WTC11 (cell line): ENCODE measurements at regions not wholly inside any gene's neighbourhood (a gene's known extent, or its start where the extent isn't known, plus 50 kb on each side); places are given as distances from the start of the nearest gene placed in this dataset.

Experiments used
- ATAC-seq: fragments of 200-7000 bp; cut with Tn5 transposase; 2 replicates; pipeline ENCODE4 v1.10.0; 2021; ENCODE audit warnings: mild to moderate bottlenecking, moderate library complexity
- CTCF ChIA-PET: fragments of 300-600 bp; sonication (Branson Sonifier 250); formaldehyde crosslinking; loops from one replicate; lab custom pipeline; 2021; ENCODE audit warnings: antibody characterized with exemption; lab: Charles Lee
- POLR2A ChIA-PET: fragments of 350-600 bp; sonication (Branson Sonifier 250); formaldehyde crosslinking; loops from one replicate; lab custom pipeline; 2021; ENCODE audit warnings: antibody characterized with exemption; lab: Charles Lee
- DNase-seq: peaks from one replicate; pipeline ENCODE4 v3.0.0; 2021; ENCODE audit warnings: low spot score
- H3K27ac Mint-ChIP-seq: 2 replicates; pipeline ENCODE4 v1.8.0; 2021; ENCODE audit warnings: mixed read lengths
- H3K27me3 Mint-ChIP-seq: 2 replicates; pipeline ENCODE4 v1.8.0; 2021; ENCODE audit warnings: low read depth, mild to moderate bottlenecking, moderate library complexity, mixed read lengths
- H3K36me3 Mint-ChIP-seq: 2 replicates; pipeline ENCODE4 v1.8.0; 2021; ENCODE audit warnings: mixed read lengths
- H3K4me1 Mint-ChIP-seq: 2 replicates; pipeline ENCODE4 v1.8.0; 2022; ENCODE audit warnings: mixed read lengths
- H3K4me3 Mint-ChIP-seq: 2 replicates; pipeline ENCODE4 v1.8.0; 2021; ENCODE audit warnings: mild to moderate bottlenecking, moderate library complexity, mixed read lengths
- H3K9me3 Mint-ChIP-seq: 2 replicates; pipeline ENCODE4 v1.8.0; 2021; ENCODE audit warnings: mixed read lengths
- EMX1 ChIP-seq: fragments of 250-450 bp; sonication (Bioruptor Pico); IDR thresholded peaks from 2 replicates; pipeline ENCODE4 v1.8.0; 2021; ENCODE audit warnings: mild to moderate bottlenecking
- GRHL2 ChIP-seq: fragments of 250-450 bp; sonication (Bioruptor Pico); IDR thresholded peaks from 2 replicates; pipeline ENCODE4 v1.8.0; 2022; ENCODE audit warnings: mild to moderate bottlenecking, moderate library complexity; ENCODE audit not compliant: insufficient replicate concordance, severe bottlenecking
- IRF2 ChIP-seq: sonication (generic); formaldehyde crosslinking; IDR thresholded peaks from 2 replicates; pipeline ENCODE4 v1.8.0; 2022; ENCODE audit warnings: low read depth, missing genetic modification reagents, borderline replicate concordance
- NFATC4 ChIP-seq: fragments of 250-450 bp; sonication (Bioruptor Pico); IDR thresholded peaks from 2 replicates; pipeline ENCODE4 v1.9.0; 2021; ENCODE audit warnings: mild to moderate bottlenecking
- SOX15 ChIP-seq: fragments of 250-450 bp; sonication (Bioruptor Pico); IDR thresholded peaks from 2 replicates; pipeline ENCODE4 v1.9.0; 2021; ENCODE audit warnings: mild to moderate bottlenecking
- SP1 ChIP-seq: sonication (generic); formaldehyde crosslinking; conservative IDR thresholded peaks from 2 replicates; pipeline ENCODE4 v1.8.1; 2022; ENCODE audit warnings: missing genetic modification reagents
- TCF7 ChIP-seq: sonication (generic); formaldehyde crosslinking; IDR thresholded peaks from 2 replicates; pipeline ENCODE4 v1.8.0; 2022; ENCODE audit warnings: mild to moderate bottlenecking, low read depth, missing genetic modification reagents, moderate library complexity
- TF ChIP-seq, protein P1 (sequence below): sonication (generic); formaldehyde crosslinking; IDR thresholded peaks from 2 replicates; pipeline ENCODE4 v1.8.0; 2022; ENCODE audit warnings: mild to moderate bottlenecking, missing genetic modification reagents
- TF ChIP-seq, protein P2 (sequence below): sonication (generic); formaldehyde crosslinking; IDR thresholded peaks from 2 replicates; pipeline ENCODE4 v1.8.0; 2023; ENCODE audit warnings: missing genetic modification reagents
- TF ChIP-seq, protein P3 (sequence below): sonication (generic); formaldehyde crosslinking; IDR thresholded peaks from 2 replicates; pipeline ENCODE4 v1.8.1; 2023; ENCODE audit warnings: mild to moderate bottlenecking, missing genetic modification reagents
- TF ChIP-seq, protein P4 (sequence below): sonication (generic); formaldehyde crosslinking; IDR thresholded peaks from 2 replicates; pipeline ENCODE4 v1.8.0; 2023; ENCODE audit warnings: missing genetic modification reagents, mild to moderate bottlenecking, borderline replicate concordance
- TF ChIP-seq, protein P5 (sequence below): sonication (generic); formaldehyde crosslinking; conservative IDR thresholded peaks from 2 replicates; pipeline ENCODE4 v1.8.1; 2023; ENCODE audit warnings: mild to moderate bottlenecking, low read depth, missing genetic modification reagents, moderate library complexity
- TF ChIP-seq, protein P6 (sequence below): fragments of 250-450 bp; sonication (Bioruptor Pico); IDR thresholded peaks from 2 replicates; pipeline ENCODE4 v1.8.0; 2021; ENCODE audit warnings: mild to moderate bottlenecking
- TF ChIP-seq, protein P7 (sequence below): sonication (generic); formaldehyde crosslinking; IDR thresholded peaks from 2 replicates; pipeline ENCODE4 v1.8.1; 2023; ENCODE audit warnings: mild to moderate bottlenecking, missing genetic modification reagents
- TF ChIP-seq, protein P8 (sequence below): fragments of 250-450 bp; sonication (Bioruptor Pico); IDR thresholded peaks from 2 replicates; pipeline ENCODE4 v1.9.0; 2021; ENCODE audit warnings: mild to moderate bottlenecking

DNA sequence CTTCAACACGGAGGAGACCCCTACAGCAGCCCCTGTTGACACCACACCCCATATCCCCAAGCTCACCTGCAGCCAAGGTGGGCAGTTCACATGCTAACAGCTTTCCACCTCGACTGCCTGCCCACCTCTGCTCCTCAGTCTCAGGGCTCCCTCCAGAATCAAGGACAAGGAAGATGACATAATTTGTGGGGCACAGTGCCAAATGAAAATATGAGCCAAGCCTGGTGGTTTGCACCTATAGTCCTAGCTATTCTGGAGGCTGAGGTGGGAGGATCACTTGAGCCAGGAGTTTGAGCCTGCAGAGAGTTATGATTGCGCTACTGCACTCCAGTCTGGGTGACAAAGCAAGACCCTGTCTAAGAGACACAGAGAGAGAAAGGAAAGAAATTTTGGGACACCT, 516.3 kb downstream of the BCOR start:
- Mint-ChIP-seq H3K27me3 (no peaks in the 10 kb centered on the region), H3K36me3 (no peaks in the 10 kb centered on the region), H3K4me3 (no peak overlapping the region), H3K4me1 (peaks cover 5% of the 10 kb centered on the region; the same call in 1 of the 2 replicates), H3K27ac (no peak overlapping the region), H3K9me3 (0 out of 2 replicates have a peak, but pooled peaks cover 3% of the 10 kb centered on the region)
- ChIA-PET CTCF (no interaction called here), POLR2A (no interaction called here)
- DNase-seq = no peak
- TF ChIP-seq, protein P1, sequence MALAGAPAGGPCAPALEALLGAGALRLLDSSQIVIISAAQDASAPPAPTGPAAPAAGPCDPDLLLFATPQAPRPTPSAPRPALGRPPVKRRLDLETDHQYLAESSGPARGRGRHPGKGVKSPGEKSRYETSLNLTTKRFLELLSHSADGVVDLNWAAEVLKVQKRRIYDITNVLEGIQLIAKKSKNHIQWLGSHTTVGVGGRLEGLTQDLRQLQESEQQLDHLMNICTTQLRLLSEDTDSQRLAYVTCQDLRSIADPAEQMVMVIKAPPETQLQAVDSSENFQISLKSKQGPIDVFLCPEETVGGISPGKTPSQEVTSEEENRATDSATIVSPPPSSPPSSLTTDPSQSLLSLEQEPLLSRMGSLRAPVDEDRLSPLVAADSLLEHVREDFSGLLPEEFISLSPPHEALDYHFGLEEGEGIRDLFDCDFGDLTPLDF (CRISPR knock-in tag) = no peak
- TF ChIP-seq EMX1 (CRISPR knock-in tag) = no peak
- TF ChIP-seq, protein P2, sequence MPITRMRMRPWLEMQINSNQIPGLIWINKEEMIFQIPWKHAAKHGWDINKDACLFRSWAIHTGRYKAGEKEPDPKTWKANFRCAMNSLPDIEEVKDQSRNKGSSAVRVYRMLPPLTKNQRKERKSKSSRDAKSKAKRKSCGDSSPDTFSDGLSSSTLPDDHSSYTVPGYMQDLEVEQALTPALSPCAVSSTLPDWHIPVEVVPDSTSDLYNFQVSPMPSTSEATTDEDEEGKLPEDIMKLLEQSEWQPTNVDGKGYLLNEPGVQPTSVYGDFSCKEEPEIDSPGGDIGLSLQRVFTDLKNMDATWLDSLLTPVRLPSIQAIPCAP (CRISPR knock-in tag) = no peak
- no peak for TF ChIP-seq NFATC4
- TF ChIP-seq, protein P3, sequence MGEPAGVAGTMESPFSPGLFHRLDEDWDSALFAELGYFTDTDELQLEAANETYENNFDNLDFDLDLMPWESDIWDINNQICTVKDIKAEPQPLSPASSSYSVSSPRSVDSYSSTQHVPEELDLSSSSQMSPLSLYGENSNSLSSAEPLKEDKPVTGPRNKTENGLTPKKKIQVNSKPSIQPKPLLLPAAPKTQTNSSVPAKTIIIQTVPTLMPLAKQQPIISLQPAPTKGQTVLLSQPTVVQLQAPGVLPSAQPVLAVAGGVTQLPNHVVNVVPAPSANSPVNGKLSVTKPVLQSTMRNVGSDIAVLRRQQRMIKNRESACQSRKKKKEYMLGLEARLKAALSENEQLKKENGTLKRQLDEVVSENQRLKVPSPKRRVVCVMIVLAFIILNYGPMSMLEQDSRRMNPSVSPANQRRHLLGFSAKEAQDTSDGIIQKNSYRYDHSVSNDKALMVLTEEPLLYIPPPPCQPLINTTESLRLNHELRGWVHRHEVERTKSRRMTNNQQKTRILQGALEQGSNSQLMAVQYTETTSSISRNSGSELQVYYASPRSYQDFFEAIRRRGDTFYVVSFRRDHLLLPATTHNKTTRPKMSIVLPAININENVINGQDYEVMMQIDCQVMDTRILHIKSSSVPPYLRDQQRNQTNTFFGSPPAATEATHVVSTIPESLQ (CRISPR knock-in tag) = no peak
- TF ChIP-seq, protein P4, sequence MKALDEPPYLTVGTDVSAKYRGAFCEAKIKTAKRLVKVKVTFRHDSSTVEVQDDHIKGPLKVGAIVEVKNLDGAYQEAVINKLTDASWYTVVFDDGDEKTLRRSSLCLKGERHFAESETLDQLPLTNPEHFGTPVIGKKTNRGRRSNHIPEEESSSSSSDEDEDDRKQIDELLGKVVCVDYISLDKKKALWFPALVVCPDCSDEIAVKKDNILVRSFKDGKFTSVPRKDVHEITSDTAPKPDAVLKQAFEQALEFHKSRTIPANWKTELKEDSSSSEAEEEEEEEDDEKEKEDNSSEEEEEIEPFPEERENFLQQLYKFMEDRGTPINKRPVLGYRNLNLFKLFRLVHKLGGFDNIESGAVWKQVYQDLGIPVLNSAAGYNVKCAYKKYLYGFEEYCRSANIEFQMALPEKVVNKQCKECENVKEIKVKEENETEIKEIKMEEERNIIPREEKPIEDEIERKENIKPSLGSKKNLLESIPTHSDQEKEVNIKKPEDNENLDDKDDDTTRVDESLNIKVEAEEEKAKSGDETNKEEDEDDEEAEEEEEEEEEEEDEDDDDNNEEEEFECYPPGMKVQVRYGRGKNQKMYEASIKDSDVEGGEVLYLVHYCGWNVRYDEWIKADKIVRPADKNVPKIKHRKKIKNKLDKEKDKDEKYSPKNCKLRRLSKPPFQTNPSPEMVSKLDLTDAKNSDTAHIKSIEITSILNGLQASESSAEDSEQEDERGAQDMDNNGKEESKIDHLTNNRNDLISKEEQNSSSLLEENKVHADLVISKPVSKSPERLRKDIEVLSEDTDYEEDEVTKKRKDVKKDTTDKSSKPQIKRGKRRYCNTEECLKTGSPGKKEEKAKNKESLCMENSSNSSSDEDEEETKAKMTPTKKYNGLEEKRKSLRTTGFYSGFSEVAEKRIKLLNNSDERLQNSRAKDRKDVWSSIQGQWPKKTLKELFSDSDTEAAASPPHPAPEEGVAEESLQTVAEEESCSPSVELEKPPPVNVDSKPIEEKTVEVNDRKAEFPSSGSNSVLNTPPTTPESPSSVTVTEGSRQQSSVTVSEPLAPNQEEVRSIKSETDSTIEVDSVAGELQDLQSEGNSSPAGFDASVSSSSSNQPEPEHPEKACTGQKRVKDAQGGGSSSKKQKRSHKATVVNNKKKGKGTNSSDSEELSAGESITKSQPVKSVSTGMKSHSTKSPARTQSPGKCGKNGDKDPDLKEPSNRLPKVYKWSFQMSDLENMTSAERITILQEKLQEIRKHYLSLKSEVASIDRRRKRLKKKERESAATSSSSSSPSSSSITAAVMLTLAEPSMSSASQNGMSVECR = no peak
- TF ChIP-seq, protein P5, sequence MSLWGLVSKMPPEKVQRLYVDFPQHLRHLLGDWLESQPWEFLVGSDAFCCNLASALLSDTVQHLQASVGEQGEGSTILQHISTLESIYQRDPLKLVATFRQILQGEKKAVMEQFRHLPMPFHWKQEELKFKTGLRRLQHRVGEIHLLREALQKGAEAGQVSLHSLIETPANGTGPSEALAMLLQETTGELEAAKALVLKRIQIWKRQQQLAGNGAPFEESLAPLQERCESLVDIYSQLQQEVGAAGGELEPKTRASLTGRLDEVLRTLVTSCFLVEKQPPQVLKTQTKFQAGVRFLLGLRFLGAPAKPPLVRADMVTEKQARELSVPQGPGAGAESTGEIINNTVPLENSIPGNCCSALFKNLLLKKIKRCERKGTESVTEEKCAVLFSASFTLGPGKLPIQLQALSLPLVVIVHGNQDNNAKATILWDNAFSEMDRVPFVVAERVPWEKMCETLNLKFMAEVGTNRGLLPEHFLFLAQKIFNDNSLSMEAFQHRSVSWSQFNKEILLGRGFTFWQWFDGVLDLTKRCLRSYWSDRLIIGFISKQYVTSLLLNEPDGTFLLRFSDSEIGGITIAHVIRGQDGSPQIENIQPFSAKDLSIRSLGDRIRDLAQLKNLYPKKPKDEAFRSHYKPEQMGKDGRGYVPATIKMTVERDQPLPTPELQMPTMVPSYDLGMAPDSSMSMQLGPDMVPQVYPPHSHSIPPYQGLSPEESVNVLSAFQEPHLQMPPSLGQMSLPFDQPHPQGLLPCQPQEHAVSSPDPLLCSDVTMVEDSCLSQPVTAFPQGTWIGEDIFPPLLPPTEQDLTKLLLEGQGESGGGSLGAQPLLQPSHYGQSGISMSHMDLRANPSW = no peak
- TF ChIP-seq, protein P6, sequence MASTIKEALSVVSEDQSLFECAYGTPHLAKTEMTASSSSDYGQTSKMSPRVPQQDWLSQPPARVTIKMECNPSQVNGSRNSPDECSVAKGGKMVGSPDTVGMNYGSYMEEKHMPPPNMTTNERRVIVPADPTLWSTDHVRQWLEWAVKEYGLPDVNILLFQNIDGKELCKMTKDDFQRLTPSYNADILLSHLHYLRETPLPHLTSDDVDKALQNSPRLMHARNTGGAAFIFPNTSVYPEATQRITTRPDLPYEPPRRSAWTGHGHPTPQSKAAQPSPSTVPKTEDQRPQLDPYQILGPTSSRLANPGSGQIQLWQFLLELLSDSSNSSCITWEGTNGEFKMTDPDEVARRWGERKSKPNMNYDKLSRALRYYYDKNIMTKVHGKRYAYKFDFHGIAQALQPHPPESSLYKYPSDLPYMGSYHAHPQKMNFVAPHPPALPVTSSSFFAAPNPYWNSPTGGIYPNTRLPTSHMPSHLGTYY (CRISPR knock-in tag) = no peak
- TF ChIP-seq SP1 (CRISPR knock-in tag) = no peak
- TF ChIP-seq TCF7 (CRISPR knock-in tag) = no peak
- TF ChIP-seq, protein P7, sequence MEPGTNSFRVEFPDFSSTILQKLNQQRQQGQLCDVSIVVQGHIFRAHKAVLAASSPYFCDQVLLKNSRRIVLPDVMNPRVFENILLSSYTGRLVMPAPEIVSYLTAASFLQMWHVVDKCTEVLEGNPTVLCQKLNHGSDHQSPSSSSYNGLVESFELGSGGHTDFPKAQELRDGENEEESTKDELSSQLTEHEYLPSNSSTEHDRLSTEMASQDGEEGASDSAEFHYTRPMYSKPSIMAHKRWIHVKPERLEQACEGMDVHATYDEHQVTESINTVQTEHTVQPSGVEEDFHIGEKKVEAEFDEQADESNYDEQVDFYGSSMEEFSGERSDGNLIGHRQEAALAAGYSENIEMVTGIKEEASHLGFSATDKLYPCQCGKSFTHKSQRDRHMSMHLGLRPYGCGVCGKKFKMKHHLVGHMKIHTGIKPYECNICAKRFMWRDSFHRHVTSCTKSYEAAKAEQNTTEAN = no peak
- no peak for TF ChIP-seq GRHL2 (CRISPR knock-in tag)
- TF ChIP-seq SOX15 (CRISPR knock-in tag) = no peak
- TF ChIP-seq IRF2 = no peak
- TF ChIP-seq, protein P8, sequence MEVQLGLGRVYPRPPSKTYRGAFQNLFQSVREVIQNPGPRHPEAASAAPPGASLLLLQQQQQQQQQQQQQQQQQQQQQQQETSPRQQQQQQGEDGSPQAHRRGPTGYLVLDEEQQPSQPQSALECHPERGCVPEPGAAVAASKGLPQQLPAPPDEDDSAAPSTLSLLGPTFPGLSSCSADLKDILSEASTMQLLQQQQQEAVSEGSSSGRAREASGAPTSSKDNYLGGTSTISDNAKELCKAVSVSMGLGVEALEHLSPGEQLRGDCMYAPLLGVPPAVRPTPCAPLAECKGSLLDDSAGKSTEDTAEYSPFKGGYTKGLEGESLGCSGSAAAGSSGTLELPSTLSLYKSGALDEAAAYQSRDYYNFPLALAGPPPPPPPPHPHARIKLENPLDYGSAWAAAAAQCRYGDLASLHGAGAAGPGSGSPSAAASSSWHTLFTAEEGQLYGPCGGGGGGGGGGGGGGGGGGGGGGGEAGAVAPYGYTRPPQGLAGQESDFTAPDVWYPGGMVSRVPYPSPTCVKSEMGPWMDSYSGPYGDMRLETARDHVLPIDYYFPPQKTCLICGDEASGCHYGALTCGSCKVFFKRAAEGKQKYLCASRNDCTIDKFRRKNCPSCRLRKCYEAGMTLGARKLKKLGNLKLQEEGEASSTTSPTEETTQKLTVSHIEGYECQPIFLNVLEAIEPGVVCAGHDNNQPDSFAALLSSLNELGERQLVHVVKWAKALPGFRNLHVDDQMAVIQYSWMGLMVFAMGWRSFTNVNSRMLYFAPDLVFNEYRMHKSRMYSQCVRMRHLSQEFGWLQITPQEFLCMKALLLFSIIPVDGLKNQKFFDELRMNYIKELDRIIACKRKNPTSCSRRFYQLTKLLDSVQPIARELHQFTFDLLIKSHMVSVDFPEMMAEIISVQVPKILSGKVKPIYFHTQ (CRISPR knock-in tag) = no peak
- TF ChIP-seq, all 79 proteins: peak for 0
- ATAC-seq = no peak
